HepG2 (cell line): ENCODE measurements at regions not wholly inside any gene's neighbourhood (a gene's known extent, or its start where the extent isn't known, plus 50 kb on each side); places are given as distances from the start of the nearest gene placed in this dataset.

Experiments
- ATAC-seq: fragments of 200-7000 bp; cut with Tn5 transposase; 3 replicates; pipeline ENCODE4 v1.9.1; 2020; ENCODE audit warnings: mild to moderate bottlenecking, moderate library complexity
- BruUV-seq: library from RNA; stranded (reverse); fragments of 400-500 nt; replicated peaks from 2 replicates; lab custom pipeline; 2021; lab: Mats Ljungman, UMichigan
- CTCF ChIA-PET: fragments of 300-600 bp; formaldehyde crosslinking; extraction: SDS; loops from one replicate; lab custom pipeline; 2021; ENCODE audit warnings: low total read pairs, inconsistent platforms, low intra/inter-chr PET ratio; lab: Yijun Ruan, JAX
- POLR2A ChIA-PET: fragments of 350-600 bp; sonication (Branson Sonifier 250); formaldehyde crosslinking; loops from one replicate; lab custom pipeline; 2020; ENCODE audit warnings: antibody characterized with exemption, inconsistent platforms; lab: Yijun Ruan, JAX
- DNase-seq: peaks from one replicate; pipeline ENCODE4 v3.0.0-alpha.2; 2015; ENCODE audit warnings: low spot score
- FAIRE-seq: peaks from 3 replicates; lab custom pipeline; 2011; peaks lifted over from hg19 to GRCh38; lab: Jason Lieb, UNC
- H2AFZ ChIP-seq: one replicate; pipeline ENCODE4 v1.6.1; 2011; ENCODE audit warnings: low read length, inconsistent platforms
- H3K27ac ChIP-seq: fragments of 300-600 bp; 3 replicates; pipeline ENCODE4 v1.8.0; 2011; ENCODE audit warnings: mixed run types, mild to moderate bottlenecking, mixed read lengths, low read length, inconsistent platforms; ENCODE audit not compliant: insufficient read depth; ENCODE audit errors: extremely low read length
- H3K27me3 ChIP-seq, 2 experiments: fragments of 200-600 bp in 1 of 2; 2 replicates in 1 of 2; 3 replicates in 1 of 2; pipeline versions ENCODE4 v1.6.0 to v1.8.0; 2011; ENCODE audit warnings: low read length in 2 of 2, mild to moderate bottlenecking in 2 of 2, moderate library complexity in 2 of 2, inconsistent platforms in 1 of 2; ENCODE audit not compliant: insufficient read depth in 2 of 2, control insufficient read depth in 1 of 2
- H3K36me3 ChIP-seq, 2 experiments: fragments of 200-600 bp in 1 of 2; replicated peaks in 1 of 2; 2 replicates in 1 of 2; 3 replicates in 1 of 2; pipeline versions ENCODE4 v1.5.1 to v1.8.0; 2011; ENCODE audit warnings: low read length in 2 of 2, inconsistent platforms in 1 of 2; ENCODE audit not compliant: insufficient read depth in 2 of 2, control insufficient read depth in 1 of 2
- H3K4me1 ChIP-seq: 2 replicates; pipeline ENCODE4 v1.5.1; 2012; ENCODE audit warnings: low read length, inconsistent platforms; ENCODE audit not compliant: insufficient read depth
- H3K4me2 ChIP-seq: 2 replicates; pipeline ENCODE4 v1.6.0; 2011; ENCODE audit warnings: low read depth, low read length, inconsistent platforms
- H3K4me3 ChIP-seq, 3 experiments: fragments of 200-600 bp in 1 of 3; sonication (generic), shearing (Covaris generic) in 1 of 3; replicated peaks in 1 of 3; 2 replicates each; pipeline ENCODE4 v1.5.1; 2011 to 2016; ENCODE audit warnings: low read length in 3 of 3, inconsistent platforms in 2 of 3, low read depth in 2 of 3, mild to moderate bottlenecking in 2 of 3, control low read depth in 1 of 3, mixed read lengths in 1 of 3; ENCODE audit not compliant: insufficient read depth in 1 of 3
- H3K79me2 ChIP-seq: one replicate; pipeline ENCODE4 v1.6.1; 2011; ENCODE audit warnings: low read length, inconsistent platforms; ENCODE audit not compliant: insufficient read depth
- H3K9ac ChIP-seq: 2 replicates; pipeline ENCODE4 v1.6.0; 2011; ENCODE audit warnings: mild to moderate bottlenecking, low read depth, low read length, inconsistent platforms; ENCODE audit not compliant: insufficient read depth
- H3K9me3 ChIP-seq: 2 replicates; pipeline ENCODE4 v1.5.1; 2012; ENCODE audit warnings: mild to moderate bottlenecking, low read length
- H4K20me1 ChIP-seq: 2 replicates; pipeline ENCODE4 v1.6.0; 2011; ENCODE audit warnings: inconsistent platforms, mild to moderate bottlenecking, low read length, moderate library complexity; ENCODE audit not compliant: insufficient read depth
- EEA1 ChIP-seq: sonication (generic); formaldehyde crosslinking; IDR thresholded peaks from 2 replicates; pipeline ENCODE4 v1.5.1; 2020; ENCODE audit warnings: mild to moderate bottlenecking, missing genetic modification reagents, borderline replicate concordance
- HNRNPK ChIP-seq: fragments of 200-400 bp; formaldehyde crosslinking; IDR thresholded peaks from 2 replicates; pipeline ENCODE4 v1.6.1; 2018; ENCODE audit warnings: low read length, low read depth, moderate library complexity, mild to moderate bottlenecking; ENCODE audit not compliant: poor library complexity, severe bottlenecking
- NR2F2 ChIP-seq: IDR thresholded peaks from 2 replicates; pipeline ENCODE4 v1.6.1; 2012; ENCODE audit warnings: low read depth, inconsistent platforms, borderline replicate concordance
- PCBP2 ChIP-seq: fragments of 200-400 bp; formaldehyde crosslinking; optimal IDR thresholded peaks from 2 replicates; pipeline ENCODE3; 2018; ENCODE audit warnings: low read length, low read depth; ENCODE audit not compliant: poor library complexity, severe bottlenecking
- SCMH1 ChIP-seq: sonication (generic); formaldehyde crosslinking; IDR thresholded peaks from 2 replicates; pipeline ENCODE4 v1.9.0; 2021; ENCODE audit warnings: missing genetic modification reagents, mild to moderate bottlenecking, borderline replicate concordance
- WGBS: methylation state at CpG from one replicate; pipeline ENCODE4 v1.1.6; 2017; ENCODE audit warnings: low lambda C conversion rate; 5-methylcytosine and 5-hydroxymethylcytosine counted together
- in situ Hi-C: cut with HindIII; loops from 2 replicates; pipeline ENCODE4 v1.10.0; 2017; ENCODE audit warnings: low pct_unique_long_range_greater_than_20kb; ENCODE audit not compliant: extremely low pct_ligation_motif_present
- intact Hi-C: fragments of 100-400 bp; cut with micrococcal nuclease; formaldehyde crosslinking; loops from one replicate; pipeline ENCODE4 v1.10.0; 2022; ENCODE audit not compliant: unreplicated experiment
- TF ChIP-seq, protein P1 (sequence below): sonication (generic); formaldehyde crosslinking; conservative IDR thresholded peaks from 2 replicates; pipeline ENCODE4 v1.8.1; 2023; ENCODE audit warnings: missing genetic modification reagents

DNA sequence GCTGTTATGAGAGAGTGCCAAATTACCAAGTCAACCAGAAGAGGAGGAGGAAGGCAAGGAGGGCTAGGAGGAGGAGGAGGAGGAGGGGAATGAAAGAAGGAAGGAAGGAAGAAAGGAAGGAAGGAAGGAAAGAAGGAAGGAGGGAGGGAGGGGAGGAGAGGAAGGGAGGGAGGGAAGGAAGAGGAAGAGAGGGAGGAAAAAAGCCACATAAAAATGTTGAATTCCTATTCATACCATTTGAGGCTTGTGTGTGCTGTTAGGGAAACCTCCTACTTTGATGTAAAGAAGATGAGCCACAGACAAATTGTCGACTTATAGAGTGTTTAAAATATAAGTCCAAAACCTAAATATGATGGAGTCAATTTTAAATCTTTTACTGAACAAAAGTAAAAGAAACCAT is 65.3 kb upstream of the MYLIP start:
- CTCF ChIA-PET, result interaction anchor here (0.6 kb wide), 1 partner anchor 13 kb away, joined by 3 read pairs; no protein-coding TSS in a partner anchor
- Histone ChIP-seq H3K4me1 (no peaks in the 10 kb centered on the region), H4K20me1 (no peaks in the 10 kb centered on the region), H3K4me3 (no peak overlapping the region), H3K79me2 (no peaks in the 10 kb centered on the region), H3K27ac (no peak overlapping the region), H3K4me2 (no peak overlapping the region), H3K9me3 (no peaks in the 10 kb centered on the region), H3K36me3 (no peaks in the 10 kb centered on the region), H2AFZ (no peak overlapping the region), H3K9ac (no peak overlapping the region), H3K27me3 (peaks cover 3 to 16% of the 10 kb centered on the region in 2 experiments; a peak in 3 of 5 replicates)
- in situ Hi-C loops, result no loop called here
- intact Hi-C loops, result no loop called here
- POLR2A ChIA-PET, result no interaction called here
- BruUV-seq, result no TSS peak
- ATAC-seq (no peak), FAIRE-seq (no peak), DNase-seq (no peak)
- 0% methylated on average over 1 of the region's 1 CpG for WGBS
- TF ChIP-seq PCBP2, result peak; percentile 77
- TF ChIP-seq HNRNPK, result peak; percentile 67
- TF ChIP-seq NR2F2, result no peak
- no peak for TF ChIP-seq SCMH1

DNA sequence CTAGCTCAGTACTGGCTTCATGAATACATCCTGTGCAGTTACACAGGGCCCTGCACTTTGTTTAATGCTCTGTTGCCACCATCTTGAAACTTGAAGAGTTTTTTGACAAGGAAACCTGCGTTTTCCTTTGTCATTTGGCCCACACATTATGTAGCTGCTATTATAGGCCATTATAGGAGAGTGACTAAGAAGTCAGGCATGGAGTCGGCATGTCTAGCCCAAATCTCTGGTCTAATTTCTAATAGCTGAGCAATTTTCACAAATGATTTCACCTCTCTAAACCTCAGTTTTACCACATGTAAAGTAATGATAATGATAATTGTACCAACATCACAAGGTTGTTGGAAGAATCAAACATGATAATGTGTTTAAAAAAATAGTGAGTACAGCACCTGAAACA is 67.1 kb upstream of the MYLIP start:
- no peak overlapping the region for H3K9ac ChIP-seq
- in situ Hi-C loops, result no loop called here
- no peak for ATAC-seq
- CTCF ChIA-PET, result no interaction called here
- H3K27me3 ChIP-seq, result peaks cover 3 to 16% of the 10 kb centered on the region in 2 experiments; a peak in 3 of 5 replicates
- no peaks in the 10 kb centered on the region for H3K9me3 ChIP-seq
- H3K4me3 ChIP-seq, result no peak overlapping the region
- no peaks in the 10 kb centered on the region for H4K20me1 ChIP-seq
- no peaks in the 10 kb centered on the region for H3K79me2 ChIP-seq
- H3K27ac ChIP-seq, result no peak overlapping the region
- BruUV-seq, result no TSS peak
- 24% methylated on average over 2 of the region's 2 CpGs for WGBS
- TF ChIP-seq, protein P1, sequence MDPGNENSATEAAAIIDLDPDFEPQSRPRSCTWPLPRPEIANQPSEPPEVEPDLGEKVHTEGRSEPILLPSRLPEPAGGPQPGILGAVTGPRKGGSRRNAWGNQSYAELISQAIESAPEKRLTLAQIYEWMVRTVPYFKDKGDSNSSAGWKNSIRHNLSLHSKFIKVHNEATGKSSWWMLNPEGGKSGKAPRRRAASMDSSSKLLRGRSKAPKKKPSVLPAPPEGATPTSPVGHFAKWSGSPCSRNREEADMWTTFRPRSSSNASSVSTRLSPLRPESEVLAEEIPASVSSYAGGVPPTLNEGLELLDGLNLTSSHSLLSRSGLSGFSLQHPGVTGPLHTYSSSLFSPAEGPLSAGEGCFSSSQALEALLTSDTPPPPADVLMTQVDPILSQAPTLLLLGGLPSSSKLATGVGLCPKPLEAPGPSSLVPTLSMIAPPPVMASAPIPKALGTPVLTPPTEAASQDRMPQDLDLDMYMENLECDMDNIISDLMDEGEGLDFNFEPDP (CRISPR knock-in tag), result 0 out of 2 replicates have a peak, but pooled peaks have one; percentile 14
- no peak for TF ChIP-seq EEA1 (CRISPR knock-in tag)
- TF ChIP-seq, all 625 proteins: peak for 1
- Histone ChIP-seq H3K4me1 (no peaks in the 10 kb centered on the region), H3K4me2 (no peak overlapping the region), H3K36me3 (no peaks in the 10 kb centered on the region), H2AFZ (no peak overlapping the region)
- DNase-seq (no peak), FAIRE-seq (no peak)
- POLR2A ChIA-PET, result no interaction called here
- intact Hi-C loops, result no loop called here
